IgD-negative memory B cell (primary cell): ENCODE measurements at regions not wholly inside any gene's neighbourhood (a gene's known extent, or its start where the extent isn't known, plus 50 kb on each side); places are given as distances from the start of the nearest gene placed in this dataset.
"Not testable (repeated sequence)": the region's sequence is repeated elsewhere in the genome, so short reads cannot be mapped to it uniquely, and the experiment has no call there.

Experiments used
- H3K27ac Mint-ChIP-seq, 3 donors: one replicate each; pipeline ENCODE4 v1.8.0; 2020 to 2022; ENCODE audit warnings: mild to moderate bottlenecking in 3 of 3, mixed read lengths in 3 of 3, moderate library complexity in 1 of 3
- H3K27me3 Mint-ChIP-seq: one replicate; pipeline ENCODE4 v1.8.0; 2021; ENCODE audit warnings: mixed read lengths
- H3K36me3 Mint-ChIP-seq: one replicate; pipeline ENCODE4 v1.8.0; 2020; ENCODE audit warnings: mild to moderate bottlenecking, mixed read lengths
- H3K4me1 Mint-ChIP-seq, 3 donors: one replicate each; pipeline ENCODE4 v1.8.0; 2020 to 2022; ENCODE audit warnings: mixed read lengths in 3 of 3, mild to moderate bottlenecking in 1 of 3
- H3K4me3 Mint-ChIP-seq, 4 donors: one replicate each; pipeline ENCODE4 v1.8.0; 2020 to 2022; ENCODE audit warnings: mild to moderate bottlenecking in 4 of 4, mixed read lengths in 4 of 4, moderate library complexity in 3 of 4
- H3K9me3 Mint-ChIP-seq, 3 donors: one replicate each; pipeline ENCODE4 v1.8.0; 2020 to 2021; ENCODE audit warnings: mixed read lengths in 3 of 3, mild to moderate bottlenecking in 1 of 3

DNA sequence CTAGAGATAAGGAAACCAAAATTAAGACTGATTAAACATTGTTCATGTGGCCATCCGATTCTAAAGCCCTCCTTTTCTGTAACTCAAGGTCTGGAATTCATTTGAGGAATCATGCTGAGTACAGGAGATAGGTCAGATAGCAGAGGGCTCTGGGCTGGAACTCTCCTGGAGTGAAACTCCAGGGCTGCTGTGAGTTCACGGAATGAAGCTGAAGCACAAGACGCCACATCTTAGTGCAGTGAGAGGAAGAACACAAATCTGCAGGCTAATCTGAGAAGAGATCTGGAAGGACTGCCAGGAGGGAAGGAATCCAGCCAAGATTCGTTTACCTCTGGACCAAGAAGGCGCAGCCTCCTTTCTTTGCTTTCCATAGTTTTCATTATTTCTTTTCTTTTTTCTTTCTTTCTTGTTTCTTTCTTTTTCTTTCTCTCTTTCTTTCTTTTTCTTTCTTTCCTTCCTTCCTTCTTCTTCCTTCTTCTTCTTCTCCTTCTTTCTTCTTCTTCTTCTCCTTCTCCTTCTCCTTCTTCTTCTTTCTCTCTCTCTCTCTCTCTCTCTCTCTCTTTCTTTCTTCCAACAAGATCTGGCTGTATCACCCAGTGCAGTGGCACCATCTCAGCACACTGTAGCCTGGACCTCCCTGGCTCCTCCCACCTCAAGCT lies 74.8 kb upstream of the ATP1B1 start:
- no peaks in the 10 kb centered on the region for H3K36me3 Mint-ChIP-seq
- H3K4me3 Mint-ChIP-seq: no peak overlapping the region
- peaks cover 2% of the 10 kb centered on the region for H3K27me3 Mint-ChIP-seq
- H3K9me3 Mint-ChIP-seq: peaks cover 2 to 7% (median 3%) of the 10 kb centered on the region in 3 donors
- H3K4me1 Mint-ChIP-seq: no peaks in the 10 kb centered on the region
- no peak overlapping the region for H3K27ac Mint-ChIP-seq

DNA sequence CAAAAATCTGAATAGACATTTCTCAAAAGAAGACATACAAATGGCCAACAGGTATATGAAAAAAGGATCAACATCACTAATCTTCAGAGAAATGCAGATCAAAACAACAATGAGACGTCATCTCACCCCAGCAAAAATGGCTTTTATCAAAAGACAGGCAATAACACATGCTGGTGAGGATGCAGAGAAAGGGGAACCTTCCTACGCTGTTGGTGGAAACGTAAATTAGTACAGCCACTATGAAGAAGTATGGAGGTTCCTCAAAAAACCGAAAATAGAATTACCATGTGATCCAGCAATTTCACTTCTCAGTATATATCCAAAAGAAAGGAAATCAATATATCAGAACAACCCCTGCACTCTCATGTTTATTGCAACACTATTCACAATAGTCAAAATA lies 65.1 kb upstream of the ATP1B1 start:
- Mint-ChIP-seq H3K9me3 (peaks cover 5 to 12% (median 8%) of the 10 kb centered on the region in 3 donors), H3K36me3 (peaks cover 2% of the 10 kb centered on the region), H3K4me3 (no peak overlapping the region), H3K4me1 (peaks cover 3 to 16% (median 4%) of the 10 kb centered on the region in 3 donors), H3K27me3 (peaks cover 4% of the 10 kb centered on the region), H3K27ac (no peak overlapping the region)

DNA sequence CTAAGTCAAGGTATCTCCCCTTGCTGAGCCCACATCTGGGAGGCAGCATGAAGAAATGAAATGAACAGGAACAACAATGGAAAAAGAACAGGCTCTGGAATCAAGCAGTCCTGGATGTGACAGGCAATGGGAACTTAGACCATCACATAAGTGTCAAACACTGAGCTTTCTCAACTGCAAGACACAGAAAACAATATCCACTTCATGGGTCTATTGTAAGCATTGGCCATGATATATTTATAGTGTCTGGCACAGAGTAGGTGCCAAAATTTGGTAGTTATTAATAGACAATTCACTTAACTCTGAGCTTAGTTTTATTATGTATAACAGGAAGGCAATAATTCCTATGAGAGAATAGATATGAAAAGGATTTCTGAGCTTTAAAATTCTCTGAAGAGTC lies 64.1 kb upstream of the ATP1B1 start:
- Mint-ChIP-seq H3K4me1 (peaks cover 3 to 16% (median 4%) of the 10 kb centered on the region in 3 donors), H3K9me3 (peaks cover 2 to 5% (median 2%) of the 10 kb centered on the region in 3 donors), H3K36me3 (peaks cover 2% of the 10 kb centered on the region), H3K27me3 (peaks cover 4% of the 10 kb centered on the region), H3K27ac (no peak overlapping the region), H3K4me3 (no peak overlapping the region)

DNA sequence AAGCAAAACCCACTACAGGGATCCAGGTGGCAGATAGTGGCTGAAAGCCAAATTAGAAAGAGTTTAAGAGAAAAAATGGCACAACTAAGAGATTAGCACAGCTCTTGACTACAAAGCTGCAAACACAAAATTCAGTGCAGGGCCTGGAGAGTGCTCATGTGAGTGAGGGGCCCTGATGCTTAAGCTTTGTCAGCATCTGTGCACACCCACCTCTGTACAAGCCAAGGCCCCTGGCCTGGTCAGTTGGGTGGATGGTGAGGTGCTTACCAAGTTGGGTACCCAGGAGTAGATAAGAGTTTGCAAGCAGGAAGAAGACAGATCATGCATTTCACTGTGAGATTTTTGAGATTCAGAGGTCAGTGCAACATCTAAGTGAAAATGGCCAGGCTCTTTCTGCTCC lies 62.7 kb upstream of the ATP1B1 start:
- H3K27me3 Mint-ChIP-seq: peaks cover 4% of the 10 kb centered on the region
- H3K4me1 Mint-ChIP-seq: peaks cover 3 to 16% (median 4%) of the 10 kb centered on the region in 3 donors
- peaks cover 2% of the 10 kb centered on the region for H3K36me3 Mint-ChIP-seq
- H3K9me3 Mint-ChIP-seq: peaks cover 0 to 5% (median 0%) of the 10 kb centered on the region in 3 donors
- no peak overlapping the region for H3K27ac Mint-ChIP-seq
- no peak overlapping the region for H3K4me3 Mint-ChIP-seq

- H3K36me3 Mint-ChIP-seq: peaks cover 2% of the 10 kb centered on the region
- H3K27me3 Mint-ChIP-seq: peaks cover 4% of the 10 kb centered on the region
- H3K4me1 Mint-ChIP-seq: peaks cover 3 to 16% (median 4%) of the 10 kb centered on the region in 3 donors
- no peak overlapping the region for H3K27ac Mint-ChIP-seq
- peak overlapping the region in 2 of 4 donors; percentile 12 to 86 for H3K4me3 Mint-ChIP-seq
- H3K9me3 Mint-ChIP-seq: peaks cover 0 to 3% (median 0%) of the 10 kb centered on the region in 3 donors
Measured at GRCh38 chr1:169044296-169044695, 62.2 kb upstream of the ATP1B1 start.

- H3K27ac Mint-ChIP-seq: no peak overlapping the region
- H3K36me3 Mint-ChIP-seq: peaks cover 2% of the 10 kb centered on the region
- peak overlapping the region in 2 of 4 donors; percentile 12 to 14 for H3K4me3 Mint-ChIP-seq
- peaks cover 0 to 1% (median 0%) of the 10 kb centered on the region in 3 donors for H3K9me3 Mint-ChIP-seq
- peaks cover 4% of the 10 kb centered on the region for H3K27me3 Mint-ChIP-seq
- H3K4me1 Mint-ChIP-seq: peaks cover 3 to 16% (median 4%) of the 10 kb centered on the region in 3 donors
Measured at GRCh38 chr1:169044971-169045370, 61.5 kb upstream of the ATP1B1 start.

GRCh38 chr1:169046671-169047070 lies 59.8 kb upstream of the ATP1B1 start:
- H3K27ac Mint-ChIP-seq: no peak overlapping the region
- H3K27me3 Mint-ChIP-seq: peaks cover 4% of the 10 kb centered on the region
- peaks cover 3 to 16% (median 4%) of the 10 kb centered on the region in 3 donors for H3K4me1 Mint-ChIP-seq
- H3K9me3 Mint-ChIP-seq: peaks cover 0 to 1% (median 0%) of the 10 kb centered on the region in 3 donors
- H3K4me3 Mint-ChIP-seq: no peak overlapping the region
- H3K36me3 Mint-ChIP-seq: peaks cover 2% of the 10 kb centered on the region

DNA sequence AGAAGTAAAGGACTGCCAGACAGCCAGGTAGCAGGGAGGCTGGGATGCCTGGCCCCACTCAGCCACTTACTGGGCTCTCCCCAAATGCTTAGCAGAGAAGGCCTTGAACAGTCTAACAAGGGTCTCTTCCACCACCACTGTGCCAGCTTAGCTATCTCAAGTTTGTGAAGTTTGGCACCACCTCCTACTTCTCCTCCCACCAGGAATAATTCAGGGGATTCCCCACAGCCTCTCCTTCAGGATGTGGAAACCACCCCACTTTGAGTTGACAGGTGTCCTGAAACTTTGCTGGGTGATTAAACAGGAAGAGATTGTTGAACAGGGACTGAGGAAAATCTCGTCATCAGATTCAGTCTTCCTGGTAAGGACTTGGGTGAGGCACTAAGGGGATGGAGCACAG lies 59.4 kb upstream of the ATP1B1 start:
- Mint-ChIP-seq H3K27ac (no peak overlapping the region), H3K36me3 (peaks cover 2% of the 10 kb centered on the region), H3K27me3 (peaks cover 4% of the 10 kb centered on the region), H3K4me3 (no peak overlapping the region), H3K4me1 (peaks cover 3 to 16% (median 4%) of the 10 kb centered on the region in 3 donors), H3K9me3 (peaks cover 0 to 1% (median 0%) of the 10 kb centered on the region in 3 donors)

GRCh38 chr1:169048043-169048442 lies 58.4 kb upstream of the ATP1B1 start:
- peaks cover 4% of the 10 kb centered on the region for H3K27me3 Mint-ChIP-seq
- peaks cover 0 to 1% (median 0%) of the 10 kb centered on the region in 3 donors for H3K9me3 Mint-ChIP-seq
- H3K27ac Mint-ChIP-seq: no peak overlapping the region
- H3K4me3 Mint-ChIP-seq: no peak overlapping the region
- H3K4me1 Mint-ChIP-seq: peaks cover 3 to 16% (median 4%) of the 10 kb centered on the region in 3 donors
- peaks cover 2% of the 10 kb centered on the region for H3K36me3 Mint-ChIP-seq

DNA sequence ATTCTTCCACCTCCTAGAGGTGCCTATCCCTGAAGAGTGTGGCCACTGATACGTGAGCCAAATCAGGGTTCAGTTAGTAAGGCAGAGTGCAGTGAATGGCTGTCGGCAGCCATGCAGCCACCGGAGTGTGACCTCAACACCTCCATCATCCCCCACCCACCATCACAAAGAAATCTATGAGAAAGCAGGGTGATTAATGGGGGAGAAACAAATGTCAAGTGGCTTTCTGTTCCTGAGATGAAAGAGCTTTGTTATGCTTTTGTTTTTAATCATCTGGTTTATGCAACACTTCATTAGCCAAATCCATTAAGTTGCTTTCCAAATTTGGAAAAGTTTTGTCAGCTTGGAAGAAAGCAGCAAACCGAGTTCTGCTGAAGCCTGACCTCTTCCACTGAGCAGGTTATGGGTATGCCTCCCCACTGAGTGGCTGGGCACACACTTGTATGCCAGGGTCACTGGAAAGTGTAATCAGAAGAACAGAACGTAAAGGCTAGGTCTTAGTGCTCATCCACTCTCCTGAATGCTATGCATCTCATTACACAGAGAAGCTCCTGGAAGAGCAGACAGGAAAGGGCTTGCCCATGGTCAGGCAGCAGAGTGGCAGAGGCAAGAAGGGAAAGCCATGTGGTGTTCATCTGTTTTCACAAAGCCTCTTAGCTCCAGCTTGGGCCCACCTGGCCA lies 57.1 kb upstream of the ATP1B1 start:
- H3K4me3 Mint-ChIP-seq: no peak overlapping the region

DNA sequence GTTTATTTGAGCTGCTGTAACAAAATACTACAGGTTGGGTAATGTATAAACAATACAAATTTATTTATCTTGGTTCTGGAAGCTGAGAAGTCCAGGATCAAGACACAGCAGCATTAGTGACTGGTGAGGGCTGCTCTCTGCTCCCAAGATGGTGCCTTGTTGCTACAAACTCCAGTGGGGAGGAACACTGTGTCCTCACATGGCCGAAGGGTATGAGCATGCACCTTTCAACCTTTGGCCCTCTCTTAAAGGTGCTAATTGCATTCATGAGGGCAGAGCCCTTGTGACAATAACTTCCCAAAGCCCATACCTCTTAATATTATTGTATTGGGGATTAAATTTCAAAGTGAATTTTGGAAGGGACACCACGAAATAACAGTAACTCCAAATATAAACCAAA lies 55.3 kb upstream of the ATP1B1 start:
- H3K9me3 Mint-ChIP-seq: peaks cover 0 to 1% (median 0%) of the 10 kb centered on the region in 3 donors
- H3K27ac Mint-ChIP-seq: no peak overlapping the region
- no peaks in the 10 kb centered on the region for H3K4me1 Mint-ChIP-seq
- H3K27me3 Mint-ChIP-seq: peaks cover 1% of the 10 kb centered on the region
- no peaks in the 10 kb centered on the region for H3K36me3 Mint-ChIP-seq
- H3K4me3 Mint-ChIP-seq: no peak overlapping the region

More for the DNA sequence above, 57.1 kb upstream of the ATP1B1 start:
- peaks cover 1% of the 10 kb centered on the region for H3K27me3 Mint-ChIP-seq
- H3K36me3 Mint-ChIP-seq: peaks cover 2% of the 10 kb centered on the region
- H3K4me1 Mint-ChIP-seq: peaks cover under 1 to 6% (median 4%) of the 10 kb centered on the region in 3 donors
- peaks cover 0 to 1% (median 0%) of the 10 kb centered on the region in 3 donors for H3K9me3 Mint-ChIP-seq
- H3K27ac Mint-ChIP-seq: no peak overlapping the region

DNA sequence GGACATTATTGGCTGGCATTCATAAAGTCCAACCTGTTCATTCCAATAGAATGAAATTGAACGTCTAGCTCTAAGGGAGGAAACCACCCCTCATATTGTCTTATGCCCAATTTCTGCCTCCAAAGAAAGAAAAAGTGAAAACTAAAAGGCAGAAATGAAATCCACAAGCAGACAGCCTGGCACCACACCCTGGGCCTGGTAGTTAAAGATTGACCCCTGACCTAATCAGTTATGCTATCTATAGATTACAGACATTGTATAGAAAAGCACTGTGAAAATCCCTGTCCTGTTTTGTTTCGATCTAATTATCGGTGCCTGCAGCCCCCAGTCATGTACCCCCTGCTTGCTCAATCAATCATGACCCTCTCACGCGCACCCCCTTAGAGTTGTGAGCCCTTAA lies 54.3 kb upstream of the ATP1B1 start:
- not testable (repeated sequence) for H3K4me1 Mint-ChIP-seq, H3K27ac Mint-ChIP-seq, H3K36me3 Mint-ChIP-seq, H3K9me3 Mint-ChIP-seq, H3K4me3 Mint-ChIP-seq, H3K27me3 Mint-ChIP-seq

DNA sequence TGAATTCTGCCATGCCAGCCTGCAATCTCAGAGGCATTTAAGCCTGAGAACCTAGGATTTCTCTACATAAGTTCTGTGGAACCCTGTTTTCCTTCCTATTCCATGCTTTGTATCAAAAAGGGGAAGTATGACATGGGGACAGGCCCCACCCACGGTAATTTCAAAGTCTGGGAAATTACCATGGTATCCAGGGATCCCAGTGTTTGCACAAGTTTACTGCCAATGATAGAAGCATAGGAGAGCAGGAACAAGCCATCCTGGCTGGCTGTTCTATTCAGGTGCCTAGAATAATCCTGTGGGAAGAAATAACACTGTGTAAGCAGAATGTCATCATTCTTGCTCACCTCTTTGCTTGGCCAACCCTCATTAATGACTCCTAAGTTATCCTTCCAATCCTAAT lies 53.8 kb upstream of the ATP1B1 start:
- Mint-ChIP-seq H3K36me3 (no peaks in the 10 kb centered on the region), H3K4me3 (no peak overlapping the region), H3K4me1 (no peaks in the 10 kb centered on the region), H3K27me3 (no peaks in the 10 kb centered on the region), H3K9me3 (no peaks in the 10 kb centered on the region), H3K27ac (no peak overlapping the region)

DNA sequence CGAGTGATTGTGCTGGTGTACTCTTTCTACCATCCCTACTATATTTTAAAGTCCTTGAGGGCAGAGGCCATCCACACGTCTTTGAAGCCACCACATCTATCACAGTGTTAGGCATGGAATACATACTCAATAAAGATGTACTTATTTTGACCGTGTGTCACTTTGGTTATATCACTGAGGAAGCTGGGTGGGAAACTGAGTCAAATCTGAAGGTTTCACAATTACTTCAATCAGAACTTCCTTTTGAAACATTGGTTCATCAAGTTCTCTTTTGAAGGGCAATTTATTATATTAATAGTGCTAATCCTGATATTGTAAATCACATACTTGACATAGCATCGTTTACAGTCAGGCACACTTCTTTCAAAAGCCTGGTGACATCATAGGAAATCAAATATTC lies 53.3 kb upstream of the ATP1B1 start:
- Mint-ChIP-seq H3K27ac (no peak overlapping the region), H3K4me1 (no peaks in the 10 kb centered on the region), H3K27me3 (no peaks in the 10 kb centered on the region), H3K9me3 (peaks cover 0 to 2% (median 0%) of the 10 kb centered on the region in 3 donors), H3K36me3 (no peaks in the 10 kb centered on the region), H3K4me3 (no peak overlapping the region)
